ENCODE measurements at regions not wholly inside any gene's neighbourhood (a gene's known extent, or its start where the extent isn't known, plus 50 kb on each side); places are given as distances from the start of the nearest gene placed in this dataset.

GRCh38 chr15:36511594-36511993, 67.8 kb upstream of the CDIN1 start:
- H3K36me3 ChIP-seq (replicated peaks) = no peaks in the 10 kb centered on the region
- no peak for DNase-seq
- no peak for TF ChIP-seq CTCF (IDR thresholded peaks at IDR 0.05; ENCODE audit: low read depth, low read length, missing control alignments)
- no peak overlapping the region for H3K27ac ChIP-seq
- H3K27me3 ChIP-seq (replicated peaks) = no peaks in the 10 kb centered on the region
- H3K4me3 ChIP-seq (ENCODE audit: low read depth, low read length) = no peak overlapping the region
- in situ Hi-C loops (cut with HindIII; ENCODE audit: low pct_ligation_motif_present, low sequenced_read_pairs) = no loop called here

- no peak for TF ChIP-seq CTCF (IDR thresholded peaks at IDR 0.05; ENCODE audit: low read depth, low read length, missing control alignments)
- in situ Hi-C loops (cut with HindIII; ENCODE audit: low pct_ligation_motif_present, low sequenced_read_pairs) = no loop called here
- no peak for DNase-seq
- no peaks in the 10 kb centered on the region for H3K27me3 ChIP-seq (replicated peaks)
- no peak overlapping the region for H3K27ac ChIP-seq
- no peak overlapping the region for H3K4me3 ChIP-seq (ENCODE audit: low read depth, low read length)
- no peaks in the 10 kb centered on the region for H3K36me3 ChIP-seq (replicated peaks)
These were observed 61.7 kb upstream of the CDIN1 start for GRCh38 chr15:36517758-36518157.

- H3K36me3 ChIP-seq (replicated peaks) = no peaks in the 10 kb centered on the region
- no peak for DNase-seq
- H3K4me3 ChIP-seq (ENCODE audit: low read depth, low read length) = no peak overlapping the region
- H3K27me3 ChIP-seq (replicated peaks) = no peaks in the 10 kb centered on the region
- no peak overlapping the region for H3K27ac ChIP-seq
- in situ Hi-C loops (cut with HindIII; ENCODE audit: low pct_ligation_motif_present, low sequenced_read_pairs) = no loop called here
- TF ChIP-seq CTCF (IDR thresholded peaks at IDR 0.05; ENCODE audit: low read depth, low read length, missing control alignments) = no peak
These were observed 60.4 kb upstream of the CDIN1 start for GRCh38 chr15:36519067-36519466.

- Histone ChIP-seq H3K36me3 (replicated peaks) (no peaks in the 10 kb centered on the region), H3K27me3 (replicated peaks) (no peaks in the 10 kb centered on the region), H3K4me3 (ENCODE audit: low read depth, low read length) (no peak overlapping the region), H3K27ac (no peak overlapping the region)
- in situ Hi-C loops (cut with HindIII; ENCODE audit: low pct_ligation_motif_present, low sequenced_read_pairs) = no loop called here
- DNase-seq = no peak
- TF ChIP-seq CTCF (IDR thresholded peaks at IDR 0.05; ENCODE audit: low read depth, low read length, missing control alignments) = no peak
These were observed 54.0 kb upstream of the CDIN1 start for GRCh38 chr15:36525430-36525829.

- no peak for DNase-seq
These were observed 51.9 kb upstream of the CDIN1 start for GRCh38 chr15:36527235-36528162.

More at GRCh38 chr15:36527235-36528162, 51.9 kb upstream of the CDIN1 start:
- no peaks in the 10 kb centered on the region for H3K27me3 ChIP-seq (replicated peaks)
- in situ Hi-C loops (cut with HindIII; ENCODE audit: low pct_ligation_motif_present, low sequenced_read_pairs) = no loop called here
- H3K36me3 ChIP-seq (replicated peaks) = no peaks in the 10 kb centered on the region
- TF ChIP-seq CTCF (IDR thresholded peaks at IDR 0.05; ENCODE audit: low read depth, low read length, missing control alignments) = no peak
- no peak overlapping the region for H3K27ac ChIP-seq
- H3K4me3 ChIP-seq (ENCODE audit: low read depth, low read length) = no peak overlapping the region

Measured in brain microvascular endothelial cell (primary cell).